ENCODE measurements at regions not wholly inside any gene's neighbourhood (a gene's known extent, or its start where the extent isn't known, plus 50 kb on each side); places are given as distances from the start of the nearest gene placed in this dataset.

DNA sequence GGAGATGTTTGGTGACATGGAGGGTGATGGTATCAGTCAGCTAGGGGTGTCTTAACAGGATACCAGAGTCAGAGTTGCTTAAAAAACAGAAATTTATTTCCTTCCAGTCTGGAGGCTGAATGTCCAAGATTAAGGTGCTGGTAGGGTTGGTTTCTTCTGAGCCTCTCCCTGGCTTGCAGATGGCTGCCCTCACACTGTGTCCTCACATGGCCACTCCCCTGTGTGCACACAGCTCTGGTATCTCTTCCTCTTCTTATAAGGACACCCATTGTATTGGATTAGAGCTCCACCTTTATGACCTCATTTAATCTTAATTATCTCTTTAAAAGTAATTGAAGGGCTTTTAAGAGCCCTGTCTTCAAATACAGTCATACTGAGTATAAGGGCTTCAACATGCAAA, 431.8 kb upstream of the MMS22L start:
- Histone ChIP-seq H3K27ac (ENCODE audit: low read depth, low read length) (no peak overlapping the region), H3K79me2 (ENCODE audit: insufficient read depth, low read length) (no peaks in the 10 kb centered on the region), H3K4me3 (replicated peaks in 1 of 2; ENCODE audit: low read depth in 1 of 2, low read length in 2 of 2) (no peak overlapping the region), H4K20me1 (ENCODE audit: insufficient read depth) (no peaks in the 10 kb centered on the region), H3K36me3 (ENCODE audit: control insufficient read depth in 1 of 2, insufficient read depth in 2 of 2, low read length in 2 of 2) (no peaks in the 10 kb centered on the region), H3K27me3 (ENCODE audit: insufficient read depth, low read length) (peaks cover 7% of the 10 kb centered on the region; the same call in 1 of the 2 replicates), H3K4me2 (ENCODE audit: low read length) (no peak overlapping the region), H3K4me1 (ENCODE audit: control insufficient read depth in 1 of 2, insufficient read depth in 2 of 2, low read length in 2 of 2) (no peaks in the 10 kb centered on the region), H2AFZ (ENCODE audit: low read depth, low read length, poor library complexity, severe bottlenecking) (no peak overlapping the region), H3K9ac (ENCODE audit: low read length) (no peak overlapping the region), H3K9me2 (ENCODE audit: insufficient read depth) (no peaks in the 10 kb centered on the region), H3K9me3 (ENCODE audit: control insufficient read depth in 1 of 2, insufficient read depth in 1 of 2, low read depth in 1 of 2, low read length in 2 of 2) (no peaks in the 10 kb centered on the region)
- ATAC-seq: no peak
- intact Hi-C loops (cut with micrococcal nuclease): no loop called here
- ChIA-PET CTCF (no interaction called here), POLR2A (no interaction called here), RAD21 (ENCODE audit: low non-redundant PET in 1 of 2, low total read pairs in 2 of 2, uncharacterized antibody in 2 of 2, unreplicated experiment in 2 of 2) (no interaction called here)
- TF ChIP-seq ZFX (IDR thresholded peaks at IDR 0.05) (no peak), YY1 (IDR thresholded peaks at IDR 0.05; ENCODE audit: extremely low read depth, insufficient replicate concordance, low read depth, low read length) (no peak), MAX (IDR thresholded peaks at IDR 0.05) (no peak), SIN3A (IDR thresholded peaks at IDR 0.05; ENCODE audit: low read depth) (no peak), ZNF274 (IDR thresholded peaks at IDR 0.05; ENCODE audit: low read depth, low read length) (no peak), TCF7L2 (IDR thresholded peaks at IDR 0.05; ENCODE audit: borderline replicate concordance, extremely low read depth, insufficient read depth, insufficient read length) (no peak), EGR1 (IDR thresholded peaks at IDR 0.05; ENCODE audit: low read depth) (no peak), POLR2AphosphoS5 (IDR thresholded peaks at IDR 0.05; ENCODE audit: low read depth, low read length) (no peak), EZH2phosphoT487 (IDR thresholded peaks at IDR 0.05; ENCODE audit: borderline replicate concordance) (no peak), CBX3 (IDR thresholded peaks at IDR 0.05; ENCODE audit: low read depth) (no peak), SP1 (IDR thresholded peaks at IDR 0.05; ENCODE audit: low read depth) (no peak), JUND (IDR thresholded peaks at IDR 0.05) (no peak), SRF (IDR thresholded peaks at IDR 0.05; ENCODE audit: low read depth) (no peak), FOSL1 (IDR thresholded peaks at IDR 0.05; ENCODE audit: low read depth) (no peak), CEBPB (IDR thresholded peaks at IDR 0.05; ENCODE audit: low read depth) (no peak), POLR2A (IDR thresholded peaks at IDR 0.05; ENCODE audit: borderline replicate concordance, extremely low read depth, insufficient read depth, insufficient read length) (no peak)
- TF ChIP-seq, protein P1, sequence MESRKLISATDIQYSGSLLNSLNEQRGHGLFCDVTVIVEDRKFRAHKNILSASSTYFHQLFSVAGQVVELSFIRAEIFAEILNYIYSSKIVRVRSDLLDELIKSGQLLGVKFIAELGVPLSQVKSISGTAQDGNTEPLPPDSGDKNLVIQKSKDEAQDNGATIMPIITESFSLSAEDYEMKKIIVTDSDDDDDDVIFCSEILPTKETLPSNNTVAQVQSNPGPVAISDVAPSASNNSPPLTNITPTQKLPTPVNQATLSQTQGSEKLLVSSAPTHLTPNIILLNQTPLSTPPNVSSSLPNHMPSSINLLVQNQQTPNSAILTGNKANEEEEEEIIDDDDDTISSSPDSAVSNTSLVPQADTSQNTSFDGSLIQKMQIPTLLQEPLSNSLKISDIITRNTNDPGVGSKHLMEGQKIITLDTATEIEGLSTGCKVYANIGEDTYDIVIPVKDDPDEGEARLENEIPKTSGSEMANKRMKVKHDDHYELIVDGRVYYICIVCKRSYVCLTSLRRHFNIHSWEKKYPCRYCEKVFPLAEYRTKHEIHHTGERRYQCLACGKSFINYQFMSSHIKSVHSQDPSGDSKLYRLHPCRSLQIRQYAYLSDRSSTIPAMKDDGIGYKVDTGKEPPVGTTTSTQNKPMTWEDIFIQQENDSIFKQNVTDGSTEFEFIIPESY (IDR thresholded peaks at IDR 0.05; ENCODE audit: extremely low read depth, insufficient replicate concordance, low read length): no peak
- TF ChIP-seq, protein P2, sequence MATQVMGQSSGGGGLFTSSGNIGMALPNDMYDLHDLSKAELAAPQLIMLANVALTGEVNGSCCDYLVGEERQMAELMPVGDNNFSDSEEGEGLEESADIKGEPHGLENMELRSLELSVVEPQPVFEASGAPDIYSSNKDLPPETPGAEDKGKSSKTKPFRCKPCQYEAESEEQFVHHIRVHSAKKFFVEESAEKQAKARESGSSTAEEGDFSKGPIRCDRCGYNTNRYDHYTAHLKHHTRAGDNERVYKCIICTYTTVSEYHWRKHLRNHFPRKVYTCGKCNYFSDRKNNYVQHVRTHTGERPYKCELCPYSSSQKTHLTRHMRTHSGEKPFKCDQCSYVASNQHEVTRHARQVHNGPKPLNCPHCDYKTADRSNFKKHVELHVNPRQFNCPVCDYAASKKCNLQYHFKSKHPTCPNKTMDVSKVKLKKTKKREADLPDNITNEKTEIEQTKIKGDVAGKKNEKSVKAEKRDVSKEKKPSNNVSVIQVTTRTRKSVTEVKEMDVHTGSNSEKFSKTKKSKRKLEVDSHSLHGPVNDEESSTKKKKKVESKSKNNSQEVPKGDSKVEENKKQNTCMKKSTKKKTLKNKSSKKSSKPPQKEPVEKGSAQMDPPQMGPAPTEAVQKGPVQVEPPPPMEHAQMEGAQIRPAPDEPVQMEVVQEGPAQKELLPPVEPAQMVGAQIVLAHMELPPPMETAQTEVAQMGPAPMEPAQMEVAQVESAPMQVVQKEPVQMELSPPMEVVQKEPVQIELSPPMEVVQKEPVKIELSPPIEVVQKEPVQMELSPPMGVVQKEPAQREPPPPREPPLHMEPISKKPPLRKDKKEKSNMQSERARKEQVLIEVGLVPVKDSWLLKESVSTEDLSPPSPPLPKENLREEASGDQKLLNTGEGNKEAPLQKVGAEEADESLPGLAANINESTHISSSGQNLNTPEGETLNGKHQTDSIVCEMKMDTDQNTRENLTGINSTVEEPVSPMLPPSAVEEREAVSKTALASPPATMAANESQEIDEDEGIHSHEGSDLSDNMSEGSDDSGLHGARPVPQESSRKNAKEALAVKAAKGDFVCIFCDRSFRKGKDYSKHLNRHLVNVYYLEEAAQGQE (IDR thresholded peaks at IDR 0.05; ENCODE audit: low read depth): no peak
- TF ChIP-seq, protein P3, sequence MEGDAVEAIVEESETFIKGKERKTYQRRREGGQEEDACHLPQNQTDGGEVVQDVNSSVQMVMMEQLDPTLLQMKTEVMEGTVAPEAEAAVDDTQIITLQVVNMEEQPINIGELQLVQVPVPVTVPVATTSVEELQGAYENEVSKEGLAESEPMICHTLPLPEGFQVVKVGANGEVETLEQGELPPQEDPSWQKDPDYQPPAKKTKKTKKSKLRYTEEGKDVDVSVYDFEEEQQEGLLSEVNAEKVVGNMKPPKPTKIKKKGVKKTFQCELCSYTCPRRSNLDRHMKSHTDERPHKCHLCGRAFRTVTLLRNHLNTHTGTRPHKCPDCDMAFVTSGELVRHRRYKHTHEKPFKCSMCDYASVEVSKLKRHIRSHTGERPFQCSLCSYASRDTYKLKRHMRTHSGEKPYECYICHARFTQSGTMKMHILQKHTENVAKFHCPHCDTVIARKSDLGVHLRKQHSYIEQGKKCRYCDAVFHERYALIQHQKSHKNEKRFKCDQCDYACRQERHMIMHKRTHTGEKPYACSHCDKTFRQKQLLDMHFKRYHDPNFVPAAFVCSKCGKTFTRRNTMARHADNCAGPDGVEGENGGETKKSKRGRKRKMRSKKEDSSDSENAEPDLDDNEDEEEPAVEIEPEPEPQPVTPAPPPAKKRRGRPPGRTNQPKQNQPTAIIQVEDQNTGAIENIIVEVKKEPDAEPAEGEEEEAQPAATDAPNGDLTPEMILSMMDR (IDR thresholded peaks at IDR 0.05 in 2 of 3, conservative IDR thresholded peaks at IDR 0.05 in 1 of 3; ENCODE audit: borderline replicate concordance in 1 of 3, insufficient read depth in 1 of 3, low read depth in 2 of 3, low read length in 2 of 3): no peak
- no peak for DNase-seq (ENCODE audit: low read depth, low spot score)
- no TSS peak for BruUV-seq (replicated peaks)

All from HCT116 (cell line).